ENCODE measurements at regions not wholly inside any gene's neighbourhood (a gene's known extent, or its start where the extent isn't known, plus 50 kb on each side); places are given as distances from the start of the nearest gene placed in this dataset.

DNA sequence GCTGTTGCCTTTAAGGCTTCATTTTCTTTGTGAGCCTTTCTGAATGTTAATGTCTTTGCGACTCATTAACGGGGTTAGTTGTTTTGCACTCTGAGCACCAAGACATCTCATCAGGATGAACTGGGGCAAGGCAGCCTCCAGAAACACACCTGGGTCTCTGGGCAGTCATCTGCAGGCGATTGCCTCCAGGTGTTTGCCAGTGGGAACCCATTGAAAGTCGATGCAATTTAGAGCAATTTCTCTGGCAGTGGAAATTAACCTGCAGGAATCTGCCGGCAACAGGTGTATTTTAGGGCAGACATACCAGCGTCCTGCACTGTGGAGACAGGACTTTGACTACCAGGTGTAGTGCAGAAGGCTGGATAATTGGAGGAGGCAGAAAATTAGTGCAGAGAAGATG, 661.0 kb upstream of the PTBP2 start:
- H3K4me3 Mint-ChIP-seq, result no peak overlapping the region

DNA sequence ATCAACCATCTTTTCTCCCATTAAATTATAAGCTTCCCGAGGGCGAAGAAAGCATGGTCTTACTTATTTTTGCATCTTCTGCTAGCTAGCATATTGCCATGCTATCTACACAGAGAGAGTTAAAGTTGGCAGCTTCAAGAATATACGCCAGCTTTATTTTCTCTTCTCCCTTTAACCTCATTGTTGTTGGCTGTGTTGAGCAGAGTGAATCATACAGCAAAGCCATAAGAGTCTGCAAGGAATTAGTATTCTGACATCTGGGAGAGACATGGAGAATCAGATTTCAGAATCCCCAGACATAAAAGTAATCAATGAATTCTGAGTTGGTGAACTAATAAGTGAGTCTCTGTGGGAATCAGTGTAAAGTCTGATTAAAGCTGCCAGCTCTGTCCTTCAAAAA, 649.6 kb upstream of the PTBP2 start:
- WGBS (ENCODE audit: insufficient coverage), result no CpG with 5 or more reads among the region's 3 CpGs
- Histone ChIP-seq H3K4me2 (replicated peaks; ENCODE audit: extremely low read depth, low read length, poor library complexity, severe bottlenecking) (no peak overlapping the region), H3K27ac (ENCODE audit: low read depth in 1 of 2, low read length in 2 of 2) (no peak overlapping the region), H3K4me3 (replicated peaks in 1 of 3; ENCODE audit: low read depth in 2 of 3, low read length in 3 of 3) (no peak overlapping the region), H3K36me3 (replicated peaks in 1 of 2; ENCODE audit: control insufficient read depth in 1 of 2, insufficient read depth in 2 of 2, low read length in 2 of 2) (no peaks in the 10 kb centered on the region), H3K79me2 (ENCODE audit: insufficient read depth, low read length) (no peaks in the 10 kb centered on the region), H4K20me1 (ENCODE audit: insufficient read depth, low read length) (no peaks in the 10 kb centered on the region), H3K27me3 (ENCODE audit: control insufficient read depth in 2 of 2, insufficient read depth in 2 of 2, low read length in 2 of 2) (no peaks in the 10 kb centered on the region), H3K4me1 (ENCODE audit: control insufficient read depth in 1 of 2, insufficient read depth in 2 of 2, low read length in 2 of 2) (no peaks in the 10 kb centered on the region), H3K9ac (ENCODE audit: insufficient read depth, low read length, poor library complexity, severe bottlenecking) (no peak overlapping the region), H3K9me3 (replicated peaks in 1 of 2; ENCODE audit: control insufficient read depth in 1 of 2, insufficient read depth in 1 of 2, low read length in 2 of 2) (peaks cover 0 to 4% of the 10 kb centered on the region in 2 donors), H2AFZ (ENCODE audit: insufficient read depth, low read depth, low read length, poor library complexity, severe bottlenecking) (no peak overlapping the region)
- no peaks in the 10 kb centered on the region for H3K4me1 Mint-ChIP-seq
- no peaks in the 10 kb centered on the region for H3K36me3 Mint-ChIP-seq
- H3K27me3 Mint-ChIP-seq (ENCODE audit: low read depth in 3 of 3), result peaks cover 0 to 2% (median 0%) of the 10 kb centered on the region in 3 donors
- H3K9me3 Mint-ChIP-seq, result peaks cover 0 to 8% (median 4%) of the 10 kb centered on the region in 7 donors
- no peak for DNase-seq
- TF ChIP-seq, protein P1, sequence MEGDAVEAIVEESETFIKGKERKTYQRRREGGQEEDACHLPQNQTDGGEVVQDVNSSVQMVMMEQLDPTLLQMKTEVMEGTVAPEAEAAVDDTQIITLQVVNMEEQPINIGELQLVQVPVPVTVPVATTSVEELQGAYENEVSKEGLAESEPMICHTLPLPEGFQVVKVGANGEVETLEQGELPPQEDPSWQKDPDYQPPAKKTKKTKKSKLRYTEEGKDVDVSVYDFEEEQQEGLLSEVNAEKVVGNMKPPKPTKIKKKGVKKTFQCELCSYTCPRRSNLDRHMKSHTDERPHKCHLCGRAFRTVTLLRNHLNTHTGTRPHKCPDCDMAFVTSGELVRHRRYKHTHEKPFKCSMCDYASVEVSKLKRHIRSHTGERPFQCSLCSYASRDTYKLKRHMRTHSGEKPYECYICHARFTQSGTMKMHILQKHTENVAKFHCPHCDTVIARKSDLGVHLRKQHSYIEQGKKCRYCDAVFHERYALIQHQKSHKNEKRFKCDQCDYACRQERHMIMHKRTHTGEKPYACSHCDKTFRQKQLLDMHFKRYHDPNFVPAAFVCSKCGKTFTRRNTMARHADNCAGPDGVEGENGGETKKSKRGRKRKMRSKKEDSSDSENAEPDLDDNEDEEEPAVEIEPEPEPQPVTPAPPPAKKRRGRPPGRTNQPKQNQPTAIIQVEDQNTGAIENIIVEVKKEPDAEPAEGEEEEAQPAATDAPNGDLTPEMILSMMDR (IDR thresholded peaks at IDR 0.05), result no peak
- H3K27ac Mint-ChIP-seq, result no peak overlapping the region
- intact Hi-C loops (cut with micrococcal nuclease), result no loop called here
- no peak overlapping the region for H3K4me3 Mint-ChIP-seq

More for the DNA sequence above, 661.0 kb upstream of the PTBP2 start:
- Mint-ChIP-seq H3K9me3 (peaks cover 8 to 17% (median 12%) of the 10 kb centered on the region in 7 donors), H3K36me3 (no peaks in the 10 kb centered on the region), H3K4me1 (no peaks in the 10 kb centered on the region), H3K27ac (no peak overlapping the region), H3K27me3 (ENCODE audit: low read depth in 3 of 3) (no peaks in the 10 kb centered on the region)
- H2AFZ ChIP-seq (ENCODE audit: insufficient read depth, low read depth, low read length, poor library complexity, severe bottlenecking), result no peak overlapping the region
- intact Hi-C loops (cut with micrococcal nuclease), result no loop called here
- no peaks in the 10 kb centered on the region for H3K79me2 ChIP-seq (ENCODE audit: insufficient read depth, low read length)
- no peaks in the 10 kb centered on the region for H3K36me3 ChIP-seq (replicated peaks in 1 of 2; ENCODE audit: control insufficient read depth in 1 of 2, insufficient read depth in 2 of 2, low read length in 2 of 2)
- no peak overlapping the region for H3K9ac ChIP-seq (ENCODE audit: insufficient read depth, low read length, poor library complexity, severe bottlenecking)
- no peak overlapping the region for H3K4me3 ChIP-seq (replicated peaks in 1 of 3; ENCODE audit: low read depth in 2 of 3, low read length in 3 of 3)
- TF ChIP-seq, protein P1 (IDR thresholded peaks at IDR 0.05), result no peak
- no peaks in the 10 kb centered on the region for H3K4me1 ChIP-seq (ENCODE audit: control insufficient read depth in 1 of 2, insufficient read depth in 2 of 2, low read length in 2 of 2)
- H4K20me1 ChIP-seq (ENCODE audit: insufficient read depth, low read length), result no peaks in the 10 kb centered on the region
- DNase-seq, result no peak
- no peak overlapping the region for H3K27ac ChIP-seq (ENCODE audit: low read depth in 1 of 2, low read length in 2 of 2)
- H3K4me2 ChIP-seq (replicated peaks; ENCODE audit: extremely low read depth, low read length, poor library complexity, severe bottlenecking), result no peak overlapping the region
- 80% methylated on average over 6 of the region's 6 CpGs for WGBS (ENCODE audit: insufficient coverage)
- no peaks in the 10 kb centered on the region for H3K27me3 ChIP-seq (ENCODE audit: control insufficient read depth in 2 of 2, insufficient read depth in 2 of 2, low read length in 2 of 2)
- H3K9me3 ChIP-seq (replicated peaks in 1 of 2; ENCODE audit: control insufficient read depth in 1 of 2, insufficient read depth in 1 of 2, low read length in 2 of 2), result peaks cover 11 to 18% of the 10 kb centered on the region in 2 donors

Measured in CD14-positive monocyte (primary cell).